GM11168 (cell line): ENCODE measurements at regions not wholly inside any gene's neighbourhood (a gene's known extent, or its start where the extent isn't known, plus 50 kb on each side); places are given as distances from the start of the nearest gene placed in this dataset.

ENCODE experiments used
- in situ Hi-C: fragments of 300-500 bp; cut with MboI; formaldehyde crosslinking; loops from one replicate; pipeline ENCODE4 v1.12.0; 2022; ENCODE audit warnings: low sequenced_read_pairs; ENCODE audit not compliant: unreplicated experiment

GRCh38 chr13:44050450-44051063, 170.9 kb downstream of the LACC1 start:
- in situ Hi-C loops: loop anchor here (10.0 kb wide), 1 partner anchor 384 kb away; no protein-coding TSS in a partner anchor

- in situ Hi-C loops: loop anchor here (10.0 kb wide), 1 partner anchor 383 kb away; no protein-coding TSS in a partner anchor
Measured at GRCh38 chr13:44051405-44051804, 171.7 kb downstream of the LACC1 start.

GRCh38 chr13:44051918-44052675, 172.4 kb downstream of the LACC1 start:
- in situ Hi-C loops: loop anchor here (10.0 kb wide), 1 partner anchor 383 kb away; no protein-coding TSS in a partner anchor

- in situ Hi-C loops: loop anchor here (10.0 kb wide), 1 partner anchor 382 kb away; no protein-coding TSS in a partner anchor
Measured at GRCh38 chr13:44052780-44053184, 173.1 kb downstream of the LACC1 start.

- in situ Hi-C loops: loop anchor here (10.0 kb wide), 1 partner anchor 382 kb away; no protein-coding TSS in a partner anchor
Measured at GRCh38 chr13:44053208-44053607, 173.5 kb downstream of the LACC1 start.

- in situ Hi-C loops: loop anchor here (10.0 kb wide), 1 partner anchor 380 kb away; no protein-coding TSS in a partner anchor
Measured at GRCh38 chr13:44054525-44054924, 174.8 kb downstream of the LACC1 start.

DNA sequence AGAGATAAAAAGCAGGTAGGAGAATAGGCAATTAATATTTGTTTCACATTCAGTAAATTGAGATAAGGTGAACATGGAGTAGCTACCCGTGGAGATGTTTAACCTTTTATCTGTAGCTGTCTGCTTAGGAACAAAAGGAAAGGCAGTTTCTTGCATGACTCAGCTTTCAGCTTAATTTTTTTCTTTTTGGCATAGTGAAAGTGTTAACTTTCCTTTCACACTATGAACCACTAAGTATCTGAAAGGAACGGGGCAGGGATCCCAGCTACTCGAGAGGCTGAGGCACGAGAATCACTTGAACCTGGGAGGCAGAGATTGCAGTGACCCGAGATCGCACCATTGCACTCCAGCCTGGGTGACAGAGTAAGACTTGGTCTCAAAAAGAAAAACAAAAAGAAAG, 176.0 kb downstream of the LACC1 start:
- in situ Hi-C loops: loop anchor here (10.0 kb wide), 1 partner anchor 379 kb away; no protein-coding TSS in a partner anchor

DNA sequence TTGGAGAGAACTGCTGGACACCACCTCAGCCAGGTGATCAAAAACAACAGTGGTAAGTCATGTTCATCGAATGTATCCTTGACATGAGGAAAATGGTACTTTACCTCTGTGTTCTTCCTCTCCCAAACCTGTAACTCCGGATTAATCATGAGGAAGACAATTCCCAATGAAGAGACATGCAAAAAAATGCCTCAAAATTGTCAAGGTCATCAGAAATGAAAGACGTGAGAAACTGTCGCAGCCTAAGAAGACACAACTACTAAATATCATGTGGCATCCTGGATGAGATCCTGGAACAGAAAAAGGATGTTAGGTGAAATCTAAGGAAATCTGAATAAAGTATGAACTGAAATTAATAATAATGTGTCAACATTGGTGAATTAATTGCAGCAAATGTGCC, 178.4 kb downstream of the LACC1 start:
- in situ Hi-C loops: loop anchor here (10.0 kb wide), 1 partner anchor 377 kb away; no protein-coding TSS in a partner anchor

- in situ Hi-C loops: loop anchor here (10.0 kb wide), 1 partner anchor 376 kb away; no protein-coding TSS in a partner anchor
Measured at GRCh38 chr13:44058624-44059215, 179.0 kb downstream of the LACC1 start.

- in situ Hi-C loops: no loop called here
Measured at GRCh38 chr13:44061876-44062275, 182.2 kb downstream of the LACC1 start.

GRCh38 chr13:44063467-44063866, 183.8 kb downstream of the LACC1 start:
- in situ Hi-C loops: no loop called here

- in situ Hi-C loops: no loop called here
Measured at GRCh38 chr13:44063881-44064280, 184.2 kb downstream of the LACC1 start.

DNA sequence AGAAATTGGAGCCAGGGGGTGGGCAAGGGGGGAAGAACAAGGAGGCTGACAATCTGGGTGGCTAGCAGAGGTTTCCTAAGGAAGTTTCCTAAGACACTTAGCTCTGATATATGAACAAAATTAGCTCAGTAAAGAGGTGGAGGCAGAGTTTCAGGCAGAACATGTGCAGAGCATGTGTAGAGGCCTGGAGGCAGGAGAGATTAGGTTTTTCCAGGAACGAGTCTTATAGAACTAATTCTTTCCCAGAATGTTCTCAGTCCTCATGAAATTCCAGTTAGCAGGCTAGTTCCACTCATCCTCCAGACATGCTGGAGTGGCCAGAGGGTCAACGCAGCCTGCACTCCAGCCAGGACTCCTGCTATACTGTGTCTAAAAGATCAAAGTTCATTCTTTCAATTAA, 184.7 kb downstream of the LACC1 start:
- in situ Hi-C loops: no loop called here

DNA sequence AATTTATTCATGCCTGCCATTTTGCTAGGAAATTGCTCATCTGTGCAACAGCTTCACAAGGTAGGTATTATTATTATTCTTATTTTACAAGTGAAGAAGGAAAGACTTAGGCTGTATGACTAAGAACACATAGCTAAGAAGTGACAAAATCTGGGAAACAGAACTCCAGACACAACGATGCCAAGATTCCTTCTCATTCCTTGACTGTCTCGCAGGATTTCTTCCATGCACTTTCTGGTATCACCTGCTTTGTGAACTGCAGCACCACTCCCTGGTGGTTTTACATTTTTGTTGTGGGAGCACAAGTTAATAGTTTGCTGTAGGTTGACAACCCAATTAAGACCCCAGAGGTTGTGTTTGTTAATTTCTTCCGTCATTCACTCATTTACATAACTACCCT, 188.5 kb downstream of the LACC1 start:
- in situ Hi-C loops: no loop called here

DNA sequence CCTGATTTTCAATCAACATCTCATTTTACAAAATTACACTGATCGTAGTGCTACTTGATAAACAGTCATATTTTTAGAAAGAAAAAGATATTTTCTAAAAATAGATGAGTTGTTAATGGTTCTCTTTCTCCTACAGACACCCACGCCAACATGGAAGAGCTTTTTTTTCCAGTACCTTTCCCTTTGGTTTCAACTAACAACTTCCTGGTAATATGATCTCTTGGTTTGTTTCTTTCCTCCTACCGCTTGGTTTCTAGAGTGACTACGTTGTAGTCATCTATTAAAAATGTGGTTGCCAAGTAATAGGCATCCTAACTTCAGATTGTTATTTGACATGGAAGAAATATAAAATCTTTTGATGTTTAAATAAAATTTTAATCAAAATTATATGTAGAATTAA, 189.0 kb downstream of the LACC1 start:
- in situ Hi-C loops: no loop called here

GRCh38 chr13:44072536-44072935, 192.8 kb downstream of the LACC1 start:
- in situ Hi-C loops: no loop called here

GRCh38 chr13:44074611-44075010, 194.9 kb downstream of the LACC1 start:
- in situ Hi-C loops: no loop called here

DNA sequence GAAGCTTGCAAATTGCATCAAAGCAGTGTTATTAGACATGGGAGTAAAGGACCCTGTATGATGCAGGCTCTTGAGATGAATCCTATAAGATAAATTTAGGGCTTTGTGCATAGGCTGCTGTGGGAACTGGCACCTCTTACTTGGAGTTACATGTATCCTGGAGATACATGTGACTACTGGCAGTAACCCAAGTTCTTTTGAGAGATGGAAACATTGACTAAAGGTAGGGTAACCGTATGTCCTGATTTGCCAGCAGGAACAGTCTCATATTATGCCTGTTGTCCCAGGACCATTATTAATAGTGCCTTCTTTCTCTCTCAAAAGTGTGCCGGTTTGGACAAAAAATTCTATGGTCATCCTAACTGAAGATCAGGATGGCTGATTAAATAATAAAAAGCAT, 195.4 kb downstream of the LACC1 start:
- in situ Hi-C loops: no loop called here

DNA sequence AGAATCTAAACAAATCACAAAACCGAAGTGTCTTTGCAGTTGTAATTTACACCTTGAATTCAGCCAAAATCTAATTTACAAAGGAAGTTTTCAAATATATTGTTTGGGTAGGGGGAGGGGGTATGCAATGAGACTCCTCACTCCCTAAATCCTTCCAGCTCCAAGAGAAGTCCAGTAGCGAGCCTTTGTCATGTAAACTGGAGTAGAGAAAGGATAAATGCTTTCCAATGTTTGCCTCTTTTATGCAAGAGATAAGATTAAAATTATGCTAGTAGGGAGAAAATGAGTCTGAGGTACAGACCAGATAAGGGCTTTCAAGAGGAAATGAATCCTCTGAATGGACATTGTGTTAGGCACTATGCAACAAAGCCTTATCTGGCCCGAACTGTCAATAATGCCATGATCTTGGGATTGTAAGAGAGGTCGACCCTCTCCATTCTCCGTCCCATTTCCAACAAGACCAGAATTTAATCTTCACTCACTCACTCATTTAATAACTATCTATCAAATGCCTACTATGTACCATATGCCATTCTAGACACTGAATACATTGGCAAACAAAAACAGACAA, 199.2 kb downstream of the LACC1 start:
- in situ Hi-C loops: no loop called here

DNA sequence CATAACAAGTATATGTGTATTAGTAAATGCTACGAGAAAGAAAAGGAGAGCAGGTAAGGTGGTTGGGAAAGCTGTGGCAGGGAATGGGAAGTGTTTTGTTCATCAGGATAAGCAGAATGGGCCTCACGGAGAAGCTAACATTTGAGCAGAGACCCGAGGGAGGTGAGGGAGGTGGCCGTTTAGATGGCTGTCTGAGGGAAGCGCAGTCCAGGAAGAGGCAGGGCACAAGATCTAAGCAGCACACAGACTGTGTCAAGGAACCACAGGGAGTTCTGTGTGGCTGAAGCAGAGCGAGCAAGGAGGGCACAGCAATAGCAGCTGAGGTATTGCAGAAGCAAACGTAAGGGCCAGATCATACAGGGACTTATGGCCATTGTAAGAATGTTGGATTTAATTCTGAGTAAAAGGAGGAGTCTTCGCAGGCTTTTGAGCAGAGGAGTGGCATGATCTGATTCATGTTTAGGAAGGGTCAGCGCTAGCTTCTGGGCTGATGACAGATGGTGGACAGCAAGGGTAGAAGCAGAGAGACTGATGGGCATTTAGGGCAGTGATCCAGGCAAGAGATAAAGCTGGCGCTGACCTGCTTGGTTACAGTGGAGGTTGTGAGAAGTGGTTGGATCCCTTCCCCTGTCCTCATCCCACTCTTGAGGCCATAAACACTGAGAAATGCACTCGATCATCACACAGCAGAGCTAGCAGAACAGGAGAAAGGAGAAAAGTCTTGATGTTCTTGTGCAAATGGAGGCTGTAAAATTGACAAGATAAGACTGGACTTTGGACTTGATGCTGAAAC, 199.9 kb downstream of the LACC1 start:
- in situ Hi-C loops: no loop called here
